ENCODE measurements at regions not wholly inside any gene's neighbourhood (a gene's known extent, or its start where the extent isn't known, plus 50 kb on each side); places are given as distances from the start of the nearest gene placed in this dataset.

DNA sequence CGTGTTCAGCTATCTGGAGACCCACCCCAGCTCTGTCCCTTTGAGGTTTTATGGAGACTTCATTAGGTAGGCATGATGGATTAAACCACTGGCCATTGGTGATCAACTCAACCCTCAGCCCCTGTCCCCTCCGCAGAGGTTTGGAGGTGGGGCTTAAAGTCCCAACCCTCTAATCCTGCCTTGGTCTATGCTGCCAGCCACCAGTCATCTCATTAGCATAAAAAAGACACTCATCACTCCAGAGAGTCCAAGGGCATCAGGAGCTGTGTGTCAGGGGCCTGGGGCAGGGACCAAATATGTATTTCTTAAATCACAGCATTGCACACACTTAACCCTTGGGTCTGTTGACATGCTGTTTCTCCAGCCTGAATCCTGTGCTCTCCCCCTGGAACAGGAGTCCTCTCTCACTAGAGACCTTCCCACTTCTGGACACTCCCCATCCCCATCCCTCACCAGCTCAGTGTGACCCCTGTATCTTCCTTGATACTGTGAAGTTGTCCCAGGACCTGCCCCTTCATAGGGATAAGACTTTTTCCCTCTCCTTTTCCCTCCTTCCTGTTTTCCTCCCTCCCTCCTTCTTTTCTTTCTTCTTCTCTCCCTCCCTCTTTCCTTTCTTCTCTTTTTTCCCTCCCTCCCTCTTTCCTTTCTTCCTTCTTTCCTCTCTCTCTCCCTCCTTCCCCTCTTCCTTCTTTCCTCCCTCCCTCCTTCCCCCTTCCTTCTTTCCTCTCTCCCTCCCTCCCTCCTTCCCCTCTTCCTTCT, 54.7 kb upstream of the CLMN start:
- peaks cover 2% of the 10 kb centered on the region for H3K9me3 ChIP-seq (replicated peaks; ENCODE audit: low read length)
- no peak overlapping the region for H3K4me3 ChIP-seq (ENCODE audit: low read length)
- peaks cover 15% of the 10 kb centered on the region for H3K27me3 ChIP-seq (ENCODE audit: control insufficient read depth, insufficient read depth, low read length)
- H3K4me2 ChIP-seq (ENCODE audit: low read length): no peak overlapping the region
- H3K9ac ChIP-seq (ENCODE audit: low read depth, low read length): no peak overlapping the region
- no peaks in the 10 kb centered on the region for H3K36me3 ChIP-seq (ENCODE audit: insufficient read depth, low read length)
- H3K4me1 ChIP-seq (ENCODE audit: control insufficient read depth, insufficient read depth, low read length): no peaks in the 10 kb centered on the region

DNA sequence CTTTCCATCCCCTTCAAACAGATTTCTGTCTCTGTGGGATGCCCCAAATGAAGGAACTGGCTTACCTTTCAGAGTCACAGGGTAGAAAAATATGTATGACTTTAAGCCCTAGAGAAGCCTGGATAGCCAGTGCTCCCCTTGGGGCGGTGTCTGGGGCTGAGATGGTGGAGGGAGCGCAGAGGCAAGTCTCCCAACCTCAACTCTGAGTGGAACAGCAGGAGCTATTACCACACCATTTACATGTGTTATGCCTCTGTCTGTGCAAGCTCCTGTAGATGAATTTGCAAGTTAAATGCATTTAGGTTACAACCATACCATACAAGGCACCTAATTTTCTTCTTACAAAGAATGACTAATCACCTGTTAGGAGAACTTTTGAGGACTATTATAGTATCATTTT, 50.4 kb upstream of the CLMN start:
- no peak overlapping the region for H3K4me2 ChIP-seq (ENCODE audit: low read length)
- H3K9ac ChIP-seq (ENCODE audit: low read depth, low read length): no peak overlapping the region
- no peaks in the 10 kb centered on the region for H3K4me1 ChIP-seq (ENCODE audit: control insufficient read depth, insufficient read depth, low read length)
- peaks cover 17% of the 10 kb centered on the region for H3K27me3 ChIP-seq (ENCODE audit: control insufficient read depth, insufficient read depth, low read length)
- H3K9me3 ChIP-seq (replicated peaks; ENCODE audit: low read length): no peaks in the 10 kb centered on the region
- H3K4me3 ChIP-seq (ENCODE audit: low read length): no peak overlapping the region
- no peaks in the 10 kb centered on the region for H3K36me3 ChIP-seq (ENCODE audit: insufficient read depth, low read length)

Data from skeletal muscle satellite cell (primary cell).